ENCODE measurements at regions not wholly inside any gene's neighbourhood (a gene's known extent, or its start where the extent isn't known, plus 50 kb on each side); places are given as distances from the start of the nearest gene placed in this dataset.

GRCh38 chr5:145467446-145467845, 367.7 kb downstream of the PRELID2 start:
- Histone ChIP-seq H3K4me2 (ENCODE audit: low read depth, low read length) (no peak overlapping the region), H3K9me3 (ENCODE audit: low read length) (no peaks in the 10 kb centered on the region), H3K9ac (ENCODE audit: insufficient read depth, low read depth, low read length) (no peak overlapping the region), H2AFZ (ENCODE audit: low read length) (no peak overlapping the region), H4K20me1 (ENCODE audit: insufficient read depth, low read length) (no peaks in the 10 kb centered on the region), H3K79me2 (ENCODE audit: insufficient read depth, low read length) (no peaks in the 10 kb centered on the region), H3K27me3 (ENCODE audit: control insufficient read depth in 1 of 2, insufficient read depth in 2 of 2, low read length in 2 of 2) (no peaks in the 10 kb centered on the region), H3K27ac (ENCODE audit: extremely low read length, insufficient read depth, low read length) (no peak overlapping the region), H3K4me3 (replicated peaks in 1 of 3; ENCODE audit: insufficient read depth in 1 of 3, low read depth in 2 of 3, low read length in 3 of 3) (no peak overlapping the region), H3K36me3 (replicated peaks in 1 of 2; ENCODE audit: control insufficient read depth in 1 of 2, insufficient read depth in 2 of 2, low read length in 2 of 2) (no peaks in the 10 kb centered on the region), H3K4me1 (ENCODE audit: insufficient read depth, low read length) (0 out of 2 replicates have a peak, but pooled peaks cover 8% of the 10 kb centered on the region)
- WGBS (ENCODE audit: low lambda C conversion rate): 55% methylated on average over 3 of the region's 3 CpGs
- ChIA-PET POLR2A (no interaction called here), CTCF (ENCODE audit: low intra/inter-chr PET ratio, low total read pairs) (no interaction called here)
- no peak for TF ChIP-seq DNMT3B (CRISPR knock-in tag; conservative IDR thresholded peaks at IDR 0.05)
- no peak for TF ChIP-seq PPARG (CRISPR knock-in tag; conservative IDR thresholded peaks at IDR 0.05)
- no peak for TF ChIP-seq ZNF292 (CRISPR knock-in tag; IDR thresholded peaks at IDR 0.05; ENCODE audit: borderline replicate concordance, low read depth)
- no peak for TF ChIP-seq ZNF235 (CRISPR knock-in tag; IDR thresholded peaks at IDR 0.05; ENCODE audit: borderline replicate concordance)
- TF ChIP-seq TCF12 (IDR thresholded peaks at IDR 0.05): no peak
- TF ChIP-seq TCF12 (CRISPR knock-in tag; IDR thresholded peaks at IDR 0.05): no peak
- no peak for TF ChIP-seq ZFY (CRISPR knock-in tag; IDR thresholded peaks at IDR 0.05)
- no peak for TF ChIP-seq NR2F6 (IDR thresholded peaks at IDR 0.05)
- TF ChIP-seq NR2F6 (CRISPR knock-in tag; IDR thresholded peaks at IDR 0.05): no peak
- no peak for TF ChIP-seq SKI (IDR thresholded peaks at IDR 0.05; ENCODE audit: partially characterized antibody)
- TF ChIP-seq ZNF891 (CRISPR knock-in tag; IDR thresholded peaks at IDR 0.05): no peak
- TF ChIP-seq HINFP (CRISPR knock-in tag; IDR thresholded peaks at IDR 0.05; ENCODE audit: low read depth): no peak
- no peak for TF ChIP-seq ZKSCAN8 (CRISPR knock-in tag; IDR thresholded peaks at IDR 0.05; ENCODE audit: borderline replicate concordance)
- no peak for TF ChIP-seq ZNF550 (CRISPR knock-in tag; IDR thresholded peaks at IDR 0.05; ENCODE audit: borderline replicate concordance)
- no peak for TF ChIP-seq ZNF710 (CRISPR knock-in tag; IDR thresholded peaks at IDR 0.05; ENCODE audit: borderline replicate concordance)
- DNase-seq (ENCODE audit: low spot score) (no peak), FAIRE-seq (no peak), ATAC-seq (no peak)
- intact Hi-C loops (cut with micrococcal nuclease; ENCODE audit: unreplicated experiment) (no loop called here), in situ Hi-C loops (cut with HindIII; ENCODE audit: extremely low pct_ligation_motif_present, low pct_unique_long_range_greater_than_20kb) (no loop called here)
- BruUV-seq (replicated peaks): no TSS peak

Data from HepG2 (cell line).